ENCODE measurements at regions not wholly inside any gene's neighbourhood (a gene's known extent, or its start where the extent isn't known, plus 50 kb on each side); places are given as distances from the start of the nearest gene placed in this dataset.

- BruUV-seq (replicated peaks) = no TSS peak
- H3K4me1 ChIP-seq (ENCODE audit: insufficient read depth, low read length) = peaks cover 55% of the 10 kb centered on the region
Observed at GRCh38 chr6:44049989-44050871, 77.0 kb downstream of the MRPL14 start.

GRCh38 chr6:44049163-44049988 is 77.9 kb downstream of the MRPL14 start:
- Histone ChIP-seq H3K9ac (ENCODE audit: insufficient read depth, low read depth, low read length) (no peak overlapping the region), H4K20me1 (ENCODE audit: insufficient read depth, low read length) (no peaks in the 10 kb centered on the region), H2AFZ (ENCODE audit: low read length) (no peak overlapping the region), H3K27ac (ENCODE audit: extremely low read length, insufficient read depth, low read length) (no peak overlapping the region), H3K27me3 (ENCODE audit: control insufficient read depth in 1 of 2, insufficient read depth in 2 of 2, low read length in 2 of 2) (peaks cover 0 to 37% of the 10 kb centered on the region in 2 experiments; a peak in 2 of 5 replicates), H3K79me2 (ENCODE audit: insufficient read depth, low read length) (no peaks in the 10 kb centered on the region), H3K4me1 (ENCODE audit: insufficient read depth, low read length) (peaks cover 50% of the 10 kb centered on the region), H3K4me2 (ENCODE audit: low read depth, low read length) (peak overlapping the region; percentile 1; the same call in 1 of the 2 replicates), H3K4me3 (replicated peaks in 1 of 3; ENCODE audit: insufficient read depth in 1 of 3, low read depth in 2 of 3, low read length in 3 of 3) (no peak overlapping the region), H3K9me3 (ENCODE audit: low read length) (no peaks in the 10 kb centered on the region), H3K36me3 (replicated peaks in 1 of 2; ENCODE audit: control insufficient read depth in 1 of 2, insufficient read depth in 2 of 2, low read length in 2 of 2) (no peaks in the 10 kb centered on the region)
- 7% methylated on average over 6 of the region's 6 CpGs for WGBS (ENCODE audit: low lambda C conversion rate)
- no peak for FAIRE-seq
- in situ Hi-C loops (cut with HindIII; ENCODE audit: extremely low pct_ligation_motif_present, low pct_unique_long_range_greater_than_20kb) = no loop called here
- no peak for ATAC-seq
- POLR2A ChIA-PET = no interaction called here
- no TSS peak for BruUV-seq (replicated peaks)
- intact Hi-C loops (cut with micrococcal nuclease; ENCODE audit: unreplicated experiment) = no loop called here
- no peak for DNase-seq (ENCODE audit: low spot score)
- CTCF ChIA-PET (ENCODE audit: low intra/inter-chr PET ratio, low total read pairs) = no interaction called here
- no peak for TF ChIP-seq TEF (CRISPR knock-in tag; IDR thresholded peaks at IDR 0.05)
- TF ChIP-seq ARID2 (CRISPR knock-in tag; IDR thresholded peaks at IDR 0.05; ENCODE audit: borderline replicate concordance) = 0 out of 2 replicates have a peak, but pooled peaks have one; percentile 44
- TF ChIP-seq ZNF790 (CRISPR knock-in tag; IDR thresholded peaks at IDR 0.05; ENCODE audit: borderline replicate concordance) = no peak
- TF ChIP-seq BRCA1 (CRISPR knock-in tag; IDR thresholded peaks at IDR 0.05) = no peak
- TF ChIP-seq KDM5B (CRISPR knock-in tag; IDR thresholded peaks at IDR 0.05; ENCODE audit: borderline replicate concordance) = 0 out of 2 replicates have a peak, but pooled peaks have one; percentile 15
- no peak for TF ChIP-seq TAF15 (IDR thresholded peaks at IDR 0.05; ENCODE audit: low read depth, low read length, poor library complexity, severe bottlenecking)
- TF ChIP-seq CEBPZ (IDR thresholded peaks at IDR 0.05; ENCODE audit: low read length) = no peak

More at GRCh38 chr6:44049989-44050871, 77.0 kb downstream of the MRPL14 start:
- WGBS (ENCODE audit: low lambda C conversion rate) = 38% methylated on average over 6 of the region's 6 CpGs
- in situ Hi-C loops (cut with HindIII; ENCODE audit: extremely low pct_ligation_motif_present, low pct_unique_long_range_greater_than_20kb) = no loop called here
- Histone ChIP-seq H3K79me2 (ENCODE audit: insufficient read depth, low read length) (no peaks in the 10 kb centered on the region), H3K36me3 (replicated peaks in 1 of 2; ENCODE audit: control insufficient read depth in 1 of 2, insufficient read depth in 2 of 2, low read length in 2 of 2) (no peaks in the 10 kb centered on the region), H3K27ac (ENCODE audit: extremely low read length, insufficient read depth, low read length) (no peak overlapping the region), H3K9me3 (ENCODE audit: low read length) (no peaks in the 10 kb centered on the region), H3K27me3 (ENCODE audit: control insufficient read depth in 1 of 2, insufficient read depth in 2 of 2, low read length in 2 of 2) (peaks cover 0 to 37% of the 10 kb centered on the region in 2 experiments; a peak in 3 of 5 replicates), H3K4me2 (ENCODE audit: low read depth, low read length) (no peak overlapping the region; the same call in 1 of the 2 replicates), H3K4me3 (replicated peaks in 1 of 3; ENCODE audit: insufficient read depth in 1 of 3, low read depth in 2 of 3, low read length in 3 of 3) (no peak overlapping the region), H4K20me1 (ENCODE audit: insufficient read depth, low read length) (no peaks in the 10 kb centered on the region), H3K9ac (ENCODE audit: insufficient read depth, low read depth, low read length) (no peak overlapping the region), H2AFZ (ENCODE audit: low read length) (no peak overlapping the region)
- DNase-seq (ENCODE audit: low spot score) (no peak), ATAC-seq (no peak), FAIRE-seq (no peak)
- intact Hi-C loops (cut with micrococcal nuclease; ENCODE audit: unreplicated experiment) = no loop called here
- TF ChIP-seq PLSCR1 (CRISPR knock-in tag; IDR thresholded peaks at IDR 0.05; ENCODE audit: borderline replicate concordance) = no peak
- TF ChIP-seq ZMYM3 (CRISPR knock-in tag; IDR thresholded peaks at IDR 0.05) = peak; percentile 59
- peak; percentile 85 for TF ChIP-seq ZNF629 (CRISPR knock-in tag; conservative IDR thresholded peaks at IDR 0.05)
- ChIA-PET POLR2A (no interaction called here), CTCF (ENCODE audit: low intra/inter-chr PET ratio, low total read pairs) (no interaction called here)
